ENCODE measurements at regions not wholly inside any gene's neighbourhood (a gene's known extent, or its start where the extent isn't known, plus 50 kb on each side); places are given as distances from the start of the nearest gene placed in this dataset.

DNA sequence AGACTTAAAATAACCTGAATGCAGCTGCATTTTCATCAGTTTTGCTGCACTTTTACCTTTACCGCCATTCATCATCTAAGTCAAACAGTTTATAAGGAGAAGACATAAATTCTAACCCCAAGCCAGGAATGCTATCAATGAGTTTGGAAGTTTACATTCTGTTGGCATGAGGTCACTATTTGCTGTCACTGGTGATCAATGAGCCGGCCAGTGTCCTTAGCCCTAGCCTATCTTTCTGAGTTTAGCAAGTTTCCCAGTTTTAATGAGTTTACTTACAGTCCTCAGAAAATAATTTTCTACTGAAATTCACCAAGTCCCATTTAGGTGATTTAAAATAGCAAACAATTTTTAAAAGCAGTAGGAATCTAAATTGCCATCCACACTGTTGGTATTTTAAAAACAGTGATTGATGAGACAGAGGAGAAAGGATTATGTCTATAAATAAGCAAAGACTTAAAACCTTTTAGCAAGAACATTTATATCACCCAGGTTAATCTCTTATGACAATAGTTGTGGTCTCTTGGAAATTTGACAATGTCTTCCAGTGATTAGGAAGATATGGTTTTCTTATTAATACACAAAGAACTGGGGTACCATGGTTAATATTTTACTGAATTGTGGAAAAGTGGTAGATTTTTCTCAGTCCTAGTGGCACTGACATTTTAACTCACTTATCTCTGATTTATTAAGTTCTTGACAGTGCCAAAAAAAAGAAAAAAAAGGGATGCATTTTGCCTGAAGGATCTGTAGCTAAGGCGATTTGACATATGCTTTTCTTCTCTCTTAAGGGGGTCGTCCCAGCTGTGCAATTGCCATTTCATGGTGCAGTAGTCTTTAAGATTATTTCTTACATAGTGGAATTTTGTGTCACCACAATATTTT is 443.4 kb upstream of the ANKRD30A start:
- no peak overlapping the region for H3K4me3 ChIP-seq (ENCODE audit: low read length)
- no peaks in the 10 kb centered on the region for H3K9me3 ChIP-seq (ENCODE audit: control insufficient read depth, low read depth, low read length)
- H3K27ac ChIP-seq (ENCODE audit: low read length): no peak overlapping the region
- H3K9ac ChIP-seq (ENCODE audit: low read length): no peak overlapping the region
- H3K36me3 ChIP-seq (ENCODE audit: control insufficient read depth, low read depth, low read length): no peaks in the 10 kb centered on the region
- no peaks in the 10 kb centered on the region for H3K4me1 ChIP-seq (ENCODE audit: control insufficient read depth, low read depth, low read length)
- no peaks in the 10 kb centered on the region for H3K27me3 ChIP-seq (ENCODE audit: control insufficient read depth, insufficient read depth, low read length)

DNA sequence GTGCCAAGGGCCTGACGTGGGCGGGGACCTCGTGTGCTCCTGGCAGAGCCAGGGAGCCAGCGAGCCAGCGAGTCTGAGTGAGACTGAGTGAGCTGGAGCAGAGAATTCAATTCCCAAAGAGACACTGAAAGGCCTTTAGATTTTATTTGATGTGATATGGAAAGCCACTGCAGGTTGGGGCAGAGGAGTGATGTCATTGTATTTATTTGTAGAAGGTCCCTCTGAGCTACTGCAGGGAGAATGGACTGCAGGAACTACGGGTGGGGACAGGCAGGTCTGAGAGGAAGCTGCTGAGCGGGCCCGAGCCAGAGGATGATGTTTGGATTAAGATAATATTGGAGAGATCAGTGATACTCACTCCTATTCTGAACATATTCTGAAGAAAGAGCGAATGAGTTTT is 445.8 kb upstream of the ANKRD30A start:
- no peak overlapping the region for H3K9ac ChIP-seq (ENCODE audit: low read length)
- no peaks in the 10 kb centered on the region for H3K27me3 ChIP-seq (ENCODE audit: control insufficient read depth, insufficient read depth, low read length)
- no peak overlapping the region for H3K4me3 ChIP-seq (ENCODE audit: low read length)
- H3K36me3 ChIP-seq (ENCODE audit: control insufficient read depth, low read depth, low read length): no peaks in the 10 kb centered on the region
- H3K9me3 ChIP-seq (ENCODE audit: control insufficient read depth, low read depth, low read length): no peaks in the 10 kb centered on the region
- no peaks in the 10 kb centered on the region for H3K4me1 ChIP-seq (ENCODE audit: control insufficient read depth, low read depth, low read length)
- H3K27ac ChIP-seq (ENCODE audit: low read length): no peak overlapping the region

DNA sequence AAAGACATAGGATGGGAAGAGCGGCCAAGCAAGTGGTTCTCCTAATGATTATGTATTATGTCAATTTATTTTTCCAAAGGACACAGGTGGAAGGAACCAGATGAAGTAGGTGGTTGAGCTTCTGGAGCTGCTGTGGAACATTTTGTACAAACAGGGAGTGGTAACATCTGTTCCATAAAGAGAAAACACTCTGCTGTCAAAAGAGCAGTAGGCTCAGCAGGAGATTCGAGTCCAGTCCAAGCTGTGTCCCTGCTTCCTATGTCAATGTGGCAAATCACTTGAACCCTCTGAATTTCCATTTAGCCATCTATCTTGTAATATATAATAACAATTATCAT is 448.0 kb upstream of the ANKRD30A start:
- Histone ChIP-seq H3K27ac (ENCODE audit: low read length) (no peak overlapping the region), H3K4me3 (ENCODE audit: low read length) (no peak overlapping the region), H3K27me3 (ENCODE audit: control insufficient read depth, insufficient read depth, low read length) (no peaks in the 10 kb centered on the region), H3K9me3 (ENCODE audit: control insufficient read depth, low read depth, low read length) (no peaks in the 10 kb centered on the region), H3K36me3 (ENCODE audit: control insufficient read depth, low read depth, low read length) (no peaks in the 10 kb centered on the region), H3K4me1 (ENCODE audit: control insufficient read depth, low read depth, low read length) (no peaks in the 10 kb centered on the region), H3K9ac (ENCODE audit: low read length) (no peak overlapping the region)

DNA sequence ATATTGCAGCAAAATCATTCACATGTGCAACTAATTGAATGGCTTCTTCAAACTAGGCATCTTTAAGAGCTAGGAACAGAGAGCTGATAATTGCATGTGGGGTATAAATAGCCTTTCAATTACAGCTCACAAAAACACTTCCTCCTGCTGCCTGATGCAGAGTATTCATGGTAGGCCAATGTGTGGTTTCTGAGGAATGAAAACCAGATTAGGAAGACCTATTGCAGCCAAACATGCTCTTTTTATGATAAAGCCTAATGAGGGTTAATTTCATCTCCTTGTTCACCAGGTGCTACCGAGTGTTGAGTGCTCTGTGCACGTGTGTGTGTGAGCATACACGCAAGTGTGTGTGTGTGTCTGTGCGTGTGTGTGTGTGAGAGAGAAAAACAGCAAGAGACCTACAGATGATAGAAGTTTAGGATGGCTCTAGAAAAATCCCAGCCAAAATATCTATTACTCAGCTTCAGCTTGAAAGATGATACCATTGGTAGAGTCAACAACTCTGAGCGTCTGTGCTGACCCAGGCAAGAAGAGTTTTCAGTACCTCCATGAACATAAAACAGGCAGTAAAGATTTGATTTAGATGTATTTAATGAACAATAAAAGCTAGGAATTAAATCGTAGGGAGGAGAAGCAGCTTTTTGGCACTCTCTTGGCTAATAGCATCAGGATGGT is 448.5 kb upstream of the ANKRD30A start:
- Histone ChIP-seq H3K4me1 (ENCODE audit: control insufficient read depth, low read depth, low read length) (no peaks in the 10 kb centered on the region), H3K27me3 (ENCODE audit: control insufficient read depth, insufficient read depth, low read length) (no peaks in the 10 kb centered on the region), H3K9ac (ENCODE audit: low read length) (no peak overlapping the region), H3K36me3 (ENCODE audit: control insufficient read depth, low read depth, low read length) (no peaks in the 10 kb centered on the region), H3K9me3 (ENCODE audit: control insufficient read depth, low read depth, low read length) (no peaks in the 10 kb centered on the region), H3K27ac (ENCODE audit: low read length) (no peak overlapping the region), H3K4me3 (ENCODE audit: low read length) (no peak overlapping the region)

DNA sequence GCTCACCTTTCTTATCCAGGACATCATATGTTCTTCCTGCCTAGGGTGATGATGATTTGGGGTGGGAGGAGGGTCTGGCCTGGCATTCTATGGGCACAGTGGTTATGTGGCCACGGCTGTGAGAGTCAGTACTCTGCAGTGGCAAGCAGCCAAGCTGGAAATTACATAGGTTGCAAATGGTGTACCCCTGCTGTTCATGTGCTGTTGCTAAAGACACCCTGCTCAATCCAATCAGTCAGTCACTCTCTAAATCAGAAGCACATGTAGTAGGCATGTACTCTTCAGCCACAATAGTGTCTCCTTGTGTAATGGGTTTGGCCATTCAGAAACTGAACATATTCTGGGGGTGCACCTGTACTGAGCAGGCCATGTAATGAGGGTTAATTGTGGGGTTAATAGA is 449.1 kb upstream of the ANKRD30A start:
- H3K27ac ChIP-seq (ENCODE audit: low read length): no peak overlapping the region
- H3K27me3 ChIP-seq (ENCODE audit: control insufficient read depth, insufficient read depth, low read length): no peaks in the 10 kb centered on the region
- H3K36me3 ChIP-seq (ENCODE audit: control insufficient read depth, low read depth, low read length): no peaks in the 10 kb centered on the region
- H3K9ac ChIP-seq (ENCODE audit: low read length): no peak overlapping the region
- H3K4me3 ChIP-seq (ENCODE audit: low read length): no peak overlapping the region
- H3K9me3 ChIP-seq (ENCODE audit: control insufficient read depth, low read depth, low read length): no peaks in the 10 kb centered on the region
- no peaks in the 10 kb centered on the region for H3K4me1 ChIP-seq (ENCODE audit: control insufficient read depth, low read depth, low read length)

DNA sequence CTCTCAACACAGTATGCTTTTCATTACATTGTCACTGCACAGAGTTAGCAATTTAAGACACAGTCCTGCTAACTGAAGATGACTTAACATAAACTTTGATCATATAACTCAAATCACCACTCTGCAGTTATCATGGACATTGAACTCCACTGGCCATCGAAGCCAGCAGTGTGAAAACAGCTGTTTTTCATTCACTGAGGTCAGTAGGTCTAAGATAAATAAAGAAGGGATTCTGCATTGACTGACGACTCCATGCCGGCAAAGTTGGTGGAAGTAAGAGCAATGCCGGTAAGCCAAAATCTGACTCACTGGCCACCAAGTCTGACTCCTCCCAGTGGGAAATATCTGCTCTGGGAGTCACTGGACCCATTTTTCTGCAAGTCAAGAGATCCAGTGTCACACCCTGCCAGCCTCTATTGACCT is 449.9 kb upstream of the ANKRD30A start:
- Histone ChIP-seq H3K4me1 (ENCODE audit: control insufficient read depth, low read depth, low read length) (no peaks in the 10 kb centered on the region), H3K36me3 (ENCODE audit: control insufficient read depth, low read depth, low read length) (no peaks in the 10 kb centered on the region), H3K9ac (ENCODE audit: low read length) (no peak overlapping the region), H3K9me3 (ENCODE audit: control insufficient read depth, low read depth, low read length) (no peaks in the 10 kb centered on the region), H3K4me3 (ENCODE audit: low read length) (no peak overlapping the region), H3K27ac (ENCODE audit: low read length) (no peak overlapping the region), H3K27me3 (ENCODE audit: control insufficient read depth, insufficient read depth, low read length) (no peaks in the 10 kb centered on the region)

DNA sequence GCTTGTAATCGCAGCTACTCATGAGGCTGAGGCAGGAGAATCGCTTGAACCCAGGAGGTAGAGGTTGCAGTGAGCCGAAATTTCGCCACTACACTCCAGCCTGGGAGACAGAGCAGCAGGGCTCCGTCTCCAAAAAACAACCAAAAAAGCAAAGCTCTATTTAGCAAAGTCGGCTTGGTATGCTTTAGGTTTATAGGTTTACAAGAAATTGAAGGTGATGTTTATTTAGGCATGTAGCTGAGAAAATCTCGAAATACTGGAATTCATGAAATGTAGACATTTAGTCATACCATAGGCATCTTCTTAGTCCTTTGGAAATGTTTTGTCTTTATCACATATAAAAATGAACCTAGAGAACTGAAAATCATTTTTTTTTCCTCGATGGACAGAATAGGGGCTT is 453.8 kb upstream of the ANKRD30A start:
- Histone ChIP-seq H3K9me3 (ENCODE audit: control insufficient read depth, low read depth, low read length) (no peaks in the 10 kb centered on the region), H3K9ac (ENCODE audit: low read length) (no peak overlapping the region), H3K36me3 (ENCODE audit: control insufficient read depth, low read depth, low read length) (no peaks in the 10 kb centered on the region), H3K4me3 (ENCODE audit: low read length) (no peak overlapping the region), H3K27me3 (ENCODE audit: control insufficient read depth, insufficient read depth, low read length) (no peaks in the 10 kb centered on the region), H3K4me1 (ENCODE audit: control insufficient read depth, low read depth, low read length) (no peaks in the 10 kb centered on the region), H3K27ac (ENCODE audit: low read length) (no peak overlapping the region)

DNA sequence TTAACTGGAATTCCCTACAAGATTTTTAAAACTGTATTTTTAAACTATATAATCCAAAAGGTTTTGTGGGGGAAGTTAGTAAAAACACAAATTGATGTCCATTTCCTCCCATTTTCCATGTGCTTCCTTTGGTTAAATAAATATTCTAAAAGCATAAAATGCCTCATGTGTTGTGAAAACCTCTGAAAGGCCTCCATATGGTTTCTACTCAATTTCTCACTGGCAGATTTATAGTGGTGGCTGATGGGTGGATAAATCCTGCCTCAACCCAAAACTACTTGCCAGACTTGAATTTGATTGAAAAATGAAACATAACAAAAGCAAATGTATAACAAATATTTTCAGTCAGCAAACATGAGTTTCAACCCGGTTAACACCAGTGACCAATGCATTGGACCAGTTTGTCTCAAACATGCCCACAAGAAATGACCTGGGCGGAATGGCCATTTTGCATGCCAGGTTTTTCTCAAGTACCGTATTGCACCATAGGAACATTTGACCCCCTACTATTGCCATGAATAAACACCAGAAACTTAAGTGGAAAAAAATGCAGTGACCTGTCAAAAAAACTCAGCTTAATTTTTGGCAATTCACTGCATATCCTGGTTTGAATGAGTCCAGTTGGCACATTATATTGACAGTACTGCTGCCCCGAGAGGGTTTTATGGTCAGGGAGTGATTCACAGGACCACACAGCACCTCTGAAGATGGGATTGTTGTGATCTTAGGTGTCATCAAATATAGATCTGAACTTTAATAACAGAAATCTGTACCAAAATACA is 454.6 kb upstream of the ANKRD30A start:
- no peaks in the 10 kb centered on the region for H3K4me1 ChIP-seq (ENCODE audit: control insufficient read depth, low read depth, low read length)
- no peak overlapping the region for H3K27ac ChIP-seq (ENCODE audit: low read length)
- no peaks in the 10 kb centered on the region for H3K27me3 ChIP-seq (ENCODE audit: control insufficient read depth, insufficient read depth, low read length)
- H3K9me3 ChIP-seq (ENCODE audit: control insufficient read depth, low read depth, low read length): no peaks in the 10 kb centered on the region
- no peak overlapping the region for H3K4me3 ChIP-seq (ENCODE audit: low read length)
- no peak overlapping the region for H3K9ac ChIP-seq (ENCODE audit: low read length)
- no peaks in the 10 kb centered on the region for H3K36me3 ChIP-seq (ENCODE audit: control insufficient read depth, low read depth, low read length)

DNA sequence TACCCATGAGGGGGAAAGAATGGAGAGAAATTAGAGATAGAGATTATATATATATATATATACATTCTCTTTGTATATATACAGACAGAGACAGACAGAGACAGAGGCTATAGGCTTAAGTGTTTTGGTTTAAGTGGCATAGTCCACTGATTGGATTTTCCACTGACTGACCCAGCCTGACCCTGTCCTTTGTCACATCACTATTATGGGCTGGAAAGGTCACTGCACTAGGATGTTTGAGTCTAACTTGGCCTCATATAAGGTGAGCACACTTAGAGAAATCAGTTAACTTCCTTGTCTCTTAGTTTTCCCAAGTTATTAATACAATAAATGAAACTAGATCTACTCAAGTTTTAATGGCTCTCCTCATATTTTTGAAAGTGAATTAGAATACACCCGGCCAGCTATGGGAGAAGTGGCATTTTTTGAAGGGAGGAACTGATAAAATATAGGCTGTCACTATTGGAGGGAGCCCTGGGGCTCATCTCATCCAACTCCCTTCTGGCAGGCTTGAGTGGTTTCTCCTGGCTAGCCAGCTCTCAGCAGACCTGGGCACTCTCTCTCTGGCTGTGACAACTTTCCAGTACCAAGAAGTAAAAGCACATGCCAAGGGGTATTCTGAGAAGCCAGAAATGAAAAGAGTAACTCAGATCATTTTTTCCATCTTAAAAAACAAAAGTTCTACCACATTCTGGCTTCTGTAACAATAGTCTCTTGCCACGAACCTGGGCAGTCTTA is 455.6 kb upstream of the ANKRD30A start:
- no peak overlapping the region for H3K9ac ChIP-seq (ENCODE audit: low read length)
- no peak overlapping the region for H3K4me3 ChIP-seq (ENCODE audit: low read length)
- H3K4me1 ChIP-seq (ENCODE audit: control insufficient read depth, low read depth, low read length): no peaks in the 10 kb centered on the region
- H3K27me3 ChIP-seq (ENCODE audit: control insufficient read depth, insufficient read depth, low read length): no peaks in the 10 kb centered on the region
- no peak overlapping the region for H3K27ac ChIP-seq (ENCODE audit: low read length)
- H3K36me3 ChIP-seq (ENCODE audit: control insufficient read depth, low read depth, low read length): no peaks in the 10 kb centered on the region
- H3K9me3 ChIP-seq (ENCODE audit: control insufficient read depth, low read depth, low read length): no peaks in the 10 kb centered on the region

DNA sequence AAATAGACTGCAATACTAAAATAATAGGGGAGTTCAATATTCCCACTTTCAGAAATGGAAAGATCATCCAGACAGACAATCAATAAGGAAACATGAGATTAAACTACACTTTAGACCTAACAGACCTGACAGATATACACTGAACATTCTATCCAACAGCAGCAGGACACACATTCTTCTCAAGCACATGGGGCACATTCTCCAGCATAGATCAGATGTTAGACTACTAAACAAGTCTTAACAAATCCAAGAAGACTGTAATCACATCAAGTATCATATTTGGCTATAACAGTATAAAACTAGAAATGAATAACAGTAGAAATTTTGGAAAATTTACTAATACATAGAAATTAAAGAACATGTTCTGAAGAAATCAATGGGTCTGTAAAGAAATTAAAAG is 458.9 kb upstream of the ANKRD30A start:
- Histone ChIP-seq H3K9me3 (ENCODE audit: control insufficient read depth, low read depth, low read length) (no peaks in the 10 kb centered on the region), H3K4me3 (ENCODE audit: low read length) (no peak overlapping the region), H3K27me3 (ENCODE audit: control insufficient read depth, insufficient read depth, low read length) (no peaks in the 10 kb centered on the region), H3K27ac (ENCODE audit: low read length) (no peak overlapping the region), H3K9ac (ENCODE audit: low read length) (no peak overlapping the region), H3K36me3 (ENCODE audit: control insufficient read depth, low read depth, low read length) (no peaks in the 10 kb centered on the region), H3K4me1 (ENCODE audit: control insufficient read depth, low read depth, low read length) (no peaks in the 10 kb centered on the region)

DNA sequence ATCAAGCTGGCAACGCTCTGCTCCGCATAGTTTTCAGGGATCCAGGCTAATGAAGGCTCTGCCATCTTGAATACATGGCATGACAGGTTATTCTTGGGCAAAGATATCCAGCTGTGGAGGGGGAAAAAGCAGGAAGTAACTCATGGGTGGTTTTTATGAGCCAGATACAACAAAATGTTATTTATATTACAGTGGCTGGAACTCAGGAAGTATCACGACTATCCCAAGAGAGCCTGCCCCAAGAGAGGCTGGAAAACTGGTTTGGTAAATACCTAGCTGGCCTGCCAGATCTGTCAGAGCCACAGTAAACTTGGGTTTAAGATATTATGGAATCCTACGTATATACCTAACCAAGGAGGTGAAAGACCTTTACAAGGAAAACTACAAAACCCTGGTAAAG is 462.8 kb upstream of the ANKRD30A start:
- Histone ChIP-seq H3K36me3 (ENCODE audit: control insufficient read depth, low read depth, low read length) (no peaks in the 10 kb centered on the region), H3K9ac (ENCODE audit: low read length) (no peak overlapping the region), H3K4me3 (ENCODE audit: low read length) (no peak overlapping the region), H3K4me1 (ENCODE audit: control insufficient read depth, low read depth, low read length) (no peaks in the 10 kb centered on the region), H3K9me3 (ENCODE audit: control insufficient read depth, low read depth, low read length) (no peaks in the 10 kb centered on the region), H3K27ac (ENCODE audit: low read length) (no peak overlapping the region), H3K27me3 (ENCODE audit: control insufficient read depth, insufficient read depth, low read length) (no peaks in the 10 kb centered on the region)
